GM19395 (cell line): ENCODE measurements at regions not wholly inside any gene's neighbourhood (a gene's known extent, or its start where the extent isn't known, plus 50 kb on each side); places are given as distances from the start of the nearest gene placed in this dataset.

Experiments
- ATAC-seq: cut with Tn5 transposase; IDR thresholded peaks from one replicate; pipeline ENCODE4 v1.9.1; 2021; ENCODE audit warnings: mild to moderate bottlenecking, moderate library complexity; ENCODE audit not compliant: unreplicated experiment

GRCh38 chr16:51755577-51756355 lies 604.7 kb upstream of the SALL1 start:
- no peak for ATAC-seq

GRCh38 chr16:51755039-51755501 lies 604.0 kb upstream of the SALL1 start:
- ATAC-seq = no peak

GRCh38 chr16:51753467-51754127 lies 602.5 kb upstream of the SALL1 start:
- ATAC-seq = no peak

- ATAC-seq = no peak
These were observed 601.4 kb upstream of the SALL1 start for GRCh38 chr16:51752438-51752995.

GRCh38 chr16:51747329-51747728 lies 596.3 kb upstream of the SALL1 start:
- no peak for ATAC-seq

- ATAC-seq = no peak
These were observed 583.1 kb upstream of the SALL1 start for GRCh38 chr16:51734220-51734619.

- no peak for ATAC-seq
These were observed 582.1 kb upstream of the SALL1 start for GRCh38 chr16:51733181-51733580.

- no peak for ATAC-seq
These were observed 580.1 kb upstream of the SALL1 start for GRCh38 chr16:51731160-51731559.

GRCh38 chr16:51723036-51723724 lies 572.1 kb upstream of the SALL1 start:
- ATAC-seq = no peak

GRCh38 chr16:51722467-51722866 lies 571.4 kb upstream of the SALL1 start:
- ATAC-seq = no peak

- ATAC-seq = no peak
These were observed 568.3 kb upstream of the SALL1 start for GRCh38 chr16:51719376-51719775.

GRCh38 chr16:51716195-51716594 lies 565.1 kb upstream of the SALL1 start:
- no peak for ATAC-seq

- ATAC-seq = no peak
These were observed 562.4 kb upstream of the SALL1 start for GRCh38 chr16:51713502-51713901.

- ATAC-seq = no peak
These were observed 560.0 kb upstream of the SALL1 start for GRCh38 chr16:51710905-51711563.

- no peak for ATAC-seq
These were observed 559.1 kb upstream of the SALL1 start for GRCh38 chr16:51710186-51710585.

GRCh38 chr16:51708861-51709260 lies 557.8 kb upstream of the SALL1 start:
- no peak for ATAC-seq

GRCh38 chr16:51707666-51708065 lies 556.6 kb upstream of the SALL1 start:
- ATAC-seq = no peak

- no peak for ATAC-seq
These were observed 554.1 kb upstream of the SALL1 start for GRCh38 chr16:51705142-51705541.

GRCh38 chr16:51701025-51701424 lies 550.0 kb upstream of the SALL1 start:
- ATAC-seq = no peak

GRCh38 chr16:51699686-51700396 lies 548.8 kb upstream of the SALL1 start:
- no peak for ATAC-seq
